ENCODE measurements at regions not wholly inside any gene's neighbourhood (a gene's known extent, or its start where the extent isn't known, plus 50 kb on each side); places are given as distances from the start of the nearest gene placed in this dataset.

- no peaks in the 10 kb centered on the region for H3K79me2 ChIP-seq (ENCODE audit: insufficient read depth, low read length)
- no peak overlapping the region for H3K4me3 ChIP-seq (ENCODE audit: insufficient read depth, low read length, poor library complexity, severe bottlenecking)
- TF ChIP-seq CTCF (IDR thresholded peaks at IDR 0.05; ENCODE audit: insufficient read depth, low read length, poor library complexity, severe bottlenecking) (no peak), EZH2phosphoT487 (conservative IDR thresholded peaks at IDR 0.05; ENCODE audit: low read length) (no peak)
- H3K9ac ChIP-seq (ENCODE audit: low read length), result no peak overlapping the region
- no peak overlapping the region for H3K27ac ChIP-seq (ENCODE audit: low read depth, low read length)
- no peaks in the 10 kb centered on the region for H3K36me3 ChIP-seq (ENCODE audit: low read length)
- H3K27me3 ChIP-seq (ENCODE audit: low read length), result no peaks in the 10 kb centered on the region
- no peaks in the 10 kb centered on the region for H3F3A ChIP-seq (ENCODE audit: insufficient read depth)
- no peaks in the 10 kb centered on the region for H3K9me3 ChIP-seq (ENCODE audit: insufficient read depth, low read length)
- H3K4me2 ChIP-seq (ENCODE audit: low read depth, low read length, poor library complexity, severe bottlenecking), result no peak overlapping the region
- no peaks in the 10 kb centered on the region for H4K20me1 ChIP-seq (ENCODE audit: low read depth, low read length)
- no peak overlapping the region for H2AFZ ChIP-seq (ENCODE audit: low read depth, low read length, severe bottlenecking)
- no peaks in the 10 kb centered on the region for H3K9me2 ChIP-seq (replicated peaks; ENCODE audit: insufficient read depth, low read length)
Measured at GRCh38 chr10:8504499-8504898, 450.0 kb downstream of the GATA3 start.

- Histone ChIP-seq H3K27me3 (ENCODE audit: low read length) (no peaks in the 10 kb centered on the region), H3K9ac (ENCODE audit: low read length) (no peak overlapping the region), H4K20me1 (ENCODE audit: low read depth, low read length) (no peaks in the 10 kb centered on the region), H2AFZ (ENCODE audit: low read depth, low read length, severe bottlenecking) (no peak overlapping the region), H3K4me2 (ENCODE audit: low read depth, low read length, poor library complexity, severe bottlenecking) (no peak overlapping the region), H3K4me3 (ENCODE audit: insufficient read depth, low read length, poor library complexity, severe bottlenecking) (no peak overlapping the region), H3K36me3 (ENCODE audit: low read length) (no peaks in the 10 kb centered on the region), H3K9me3 (ENCODE audit: insufficient read depth, low read length) (no peaks in the 10 kb centered on the region), H3F3A (ENCODE audit: insufficient read depth) (no peaks in the 10 kb centered on the region), H3K79me2 (ENCODE audit: insufficient read depth, low read length) (no peaks in the 10 kb centered on the region), H3K9me2 (replicated peaks; ENCODE audit: insufficient read depth, low read length) (no peaks in the 10 kb centered on the region), H3K27ac (ENCODE audit: low read depth, low read length) (no peak overlapping the region)
- no peak for TF ChIP-seq EZH2phosphoT487 (conservative IDR thresholded peaks at IDR 0.05; ENCODE audit: low read length)
- TF ChIP-seq CTCF (IDR thresholded peaks at IDR 0.05; ENCODE audit: insufficient read depth, low read length, poor library complexity, severe bottlenecking), result no peak
Measured at GRCh38 chr10:8507156-8507555, 452.7 kb downstream of the GATA3 start.

- Histone ChIP-seq H3K9ac (ENCODE audit: low read length) (no peak overlapping the region), H3K4me3 (ENCODE audit: insufficient read depth, low read length, poor library complexity, severe bottlenecking) (no peak overlapping the region), H3K4me2 (ENCODE audit: low read depth, low read length, poor library complexity, severe bottlenecking) (no peak overlapping the region), H3K27ac (ENCODE audit: low read depth, low read length) (no peak overlapping the region), H3K27me3 (ENCODE audit: low read length) (no peaks in the 10 kb centered on the region), H2AFZ (ENCODE audit: low read depth, low read length, severe bottlenecking) (no peak overlapping the region), H3K36me3 (ENCODE audit: low read length) (no peaks in the 10 kb centered on the region), H3K9me3 (ENCODE audit: insufficient read depth, low read length) (no peaks in the 10 kb centered on the region), H4K20me1 (ENCODE audit: low read depth, low read length) (no peaks in the 10 kb centered on the region), H3F3A (ENCODE audit: insufficient read depth) (no peaks in the 10 kb centered on the region), H3K9me2 (replicated peaks; ENCODE audit: insufficient read depth, low read length) (no peaks in the 10 kb centered on the region), H3K79me2 (ENCODE audit: insufficient read depth, low read length) (no peaks in the 10 kb centered on the region)
- TF ChIP-seq EZH2phosphoT487 (conservative IDR thresholded peaks at IDR 0.05; ENCODE audit: low read length) (no peak), CTCF (IDR thresholded peaks at IDR 0.05; ENCODE audit: insufficient read depth, low read length, poor library complexity, severe bottlenecking) (no peak)
Measured at GRCh38 chr10:8508882-8509281, 454.4 kb downstream of the GATA3 start.

DNA sequence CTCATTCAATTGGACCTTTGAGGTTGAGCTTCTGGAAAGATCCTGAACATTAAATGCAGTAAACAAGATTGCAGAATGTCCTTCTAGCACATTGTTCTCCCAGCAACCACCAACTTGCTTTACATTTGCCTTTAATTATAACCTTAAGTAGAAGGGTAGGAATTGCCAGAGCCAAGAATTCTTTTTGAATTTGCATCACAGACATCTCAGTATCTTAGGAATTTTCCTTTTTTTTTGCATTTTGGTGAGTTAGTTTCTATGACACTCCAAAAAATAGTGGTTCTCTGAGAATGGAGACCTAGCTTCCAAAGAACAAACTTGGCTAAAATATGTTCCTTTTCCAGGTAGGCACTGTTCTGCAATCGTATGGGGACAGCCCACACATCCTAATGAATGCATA lies 456.0 kb downstream of the GATA3 start:
- TF ChIP-seq EZH2phosphoT487 (conservative IDR thresholded peaks at IDR 0.05; ENCODE audit: low read length) (no peak), CTCF (IDR thresholded peaks at IDR 0.05; ENCODE audit: insufficient read depth, low read length, poor library complexity, severe bottlenecking) (no peak)
- no peaks in the 10 kb centered on the region for H3F3A ChIP-seq (ENCODE audit: insufficient read depth)
- no peaks in the 10 kb centered on the region for H3K9me3 ChIP-seq (ENCODE audit: insufficient read depth, low read length)
- no peaks in the 10 kb centered on the region for H4K20me1 ChIP-seq (ENCODE audit: low read depth, low read length)
- no peaks in the 10 kb centered on the region for H3K79me2 ChIP-seq (ENCODE audit: insufficient read depth, low read length)
- no peak overlapping the region for H3K4me3 ChIP-seq (ENCODE audit: insufficient read depth, low read length, poor library complexity, severe bottlenecking)
- no peak overlapping the region for H3K27ac ChIP-seq (ENCODE audit: low read depth, low read length)
- no peaks in the 10 kb centered on the region for H3K27me3 ChIP-seq (ENCODE audit: low read length)
- H2AFZ ChIP-seq (ENCODE audit: low read depth, low read length, severe bottlenecking), result no peak overlapping the region
- H3K9me2 ChIP-seq (replicated peaks; ENCODE audit: insufficient read depth, low read length), result no peaks in the 10 kb centered on the region
- H3K36me3 ChIP-seq (ENCODE audit: low read length), result no peaks in the 10 kb centered on the region
- no peak overlapping the region for H3K4me2 ChIP-seq (ENCODE audit: low read depth, low read length, poor library complexity, severe bottlenecking)
- H3K9ac ChIP-seq (ENCODE audit: low read length), result no peak overlapping the region
